OCI-LY3 (cell line): ENCODE measurements at regions not wholly inside any gene's neighbourhood (a gene's known extent, or its start where the extent isn't known, plus 50 kb on each side); places are given as distances from the start of the nearest gene placed in this dataset.

Source experiments
- CTCF ChIP-seq: fragments of 200-600, 300-600 bp; sonication (generic); IDR thresholded peaks from 2 replicates; pipeline ENCODE4 v1.5.1; 2014; ENCODE audit warnings: antibody characterized with exemption, low read length, low read depth
- EZH2phosphoT487 ChIP-seq: fragments of 200-600 bp; shearing (Covaris generic); IDR thresholded peaks from 2 replicates; pipeline ENCODE4 v1.6.1; 2018; ENCODE audit warnings: antibody characterized with exemption, mixed run types, low read depth

DNA sequence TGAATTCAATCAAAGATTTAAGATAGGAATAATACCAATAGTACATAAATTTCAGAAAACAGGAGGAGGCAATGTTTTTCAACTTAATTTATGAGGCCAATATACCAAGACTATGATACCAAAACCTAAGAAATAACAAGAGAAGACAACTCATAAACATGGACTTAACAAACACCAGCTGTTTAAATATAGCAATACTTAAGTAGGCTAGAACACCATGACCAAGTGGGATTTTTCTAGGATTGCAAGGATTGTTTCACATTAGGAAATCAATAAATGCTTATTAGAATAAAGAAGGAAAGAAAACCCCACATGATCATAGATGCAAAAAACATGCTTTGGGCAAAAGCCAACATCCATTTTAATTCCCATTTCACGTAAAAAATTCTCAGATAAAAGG is 355.1 kb downstream of the EPM2A start:
- TF ChIP-seq CTCF (no peak), EZH2phosphoT487 (no peak)
